Fibroblast of gingiva (primary cell): ENCODE measurements at regions not wholly inside any gene's neighbourhood (a gene's known extent, or its start where the extent isn't known, plus 50 kb on each side); places are given as distances from the start of the nearest gene placed in this dataset.
A peak's percentile ranks its signal among the peaks of the same experiment; 100 is the strongest.

ENCODE experiments used
- DNase-seq: peaks from one replicate; pipeline ENCODE4 v3.0.0-alpha.2; 2011; ENCODE audit warnings: low read depth

- no peak for DNase-seq
These were observed 133.4 kb upstream of the AGAP1 start for GRCh38 chr2:235360446-235360845.

GRCh38 chr2:235365743-235366142 lies 128.1 kb upstream of the AGAP1 start:
- DNase-seq = no peak

GRCh38 chr2:235366390-235366789 lies 127.5 kb upstream of the AGAP1 start:
- no peak for DNase-seq

GRCh38 chr2:235366807-235367206 lies 127.0 kb upstream of the AGAP1 start:
- no peak for DNase-seq

GRCh38 chr2:235371018-235371417 lies 122.8 kb upstream of the AGAP1 start:
- DNase-seq = no peak

GRCh38 chr2:235373171-235373570 lies 120.7 kb upstream of the AGAP1 start:
- DNase-seq = no peak

GRCh38 chr2:235377176-235377575 lies 116.7 kb upstream of the AGAP1 start:
- DNase-seq = no peak

- peak; percentile 26 for DNase-seq
These were observed 115.6 kb upstream of the AGAP1 start for GRCh38 chr2:235378246-235378645.

- no peak for DNase-seq
These were observed 114.9 kb upstream of the AGAP1 start for GRCh38 chr2:235378944-235379343.

- no peak for DNase-seq
These were observed 112.5 kb upstream of the AGAP1 start for GRCh38 chr2:235381261-235381912.

GRCh38 chr2:235382179-235382578 lies 111.7 kb upstream of the AGAP1 start:
- DNase-seq = no peak

GRCh38 chr2:235382601-235383000 lies 111.2 kb upstream of the AGAP1 start:
- DNase-seq = no peak

GRCh38 chr2:235383272-235383843 lies 110.5 kb upstream of the AGAP1 start:
- no peak for DNase-seq

- DNase-seq = no peak
These were observed 109.2 kb upstream of the AGAP1 start for GRCh38 chr2:235384624-235385023.

GRCh38 chr2:235389626-235390025 lies 104.2 kb upstream of the AGAP1 start:
- no peak for DNase-seq

- DNase-seq = peak; percentile 34
These were observed 103.6 kb upstream of the AGAP1 start for GRCh38 chr2:235390108-235390815.

- no peak for DNase-seq
These were observed 103.0 kb upstream of the AGAP1 start for GRCh38 chr2:235390816-235391194.

- DNase-seq = no peak
These were observed 101.8 kb upstream of the AGAP1 start for GRCh38 chr2:235391921-235392615.

- DNase-seq = peak; percentile 68
These were observed 99.5 kb upstream of the AGAP1 start for GRCh38 chr2:235394278-235394828.

- no peak for DNase-seq
These were observed 97.6 kb upstream of the AGAP1 start for GRCh38 chr2:235396071-235396846.

- DNase-seq = peak; percentile 27
These were observed 95.5 kb upstream of the AGAP1 start for GRCh38 chr2:235398321-235398720.

GRCh38 chr2:235399895-235400294 lies 93.9 kb upstream of the AGAP1 start:
- DNase-seq = no peak
